Muscle layer of duodenum (tissue), 2 donors: ENCODE measurements at regions not wholly inside any gene's neighbourhood (a gene's known extent, or its start where the extent isn't known, plus 50 kb on each side); places are given as distances from the start of the nearest gene placed in this dataset.

Source experiments
- H3K27ac ChIP-seq: one replicate; pipeline ENCODE4 v1.7.0; 2013; ENCODE audit warnings: mild to moderate bottlenecking, low read length
- H3K27me3 ChIP-seq: one replicate; pipeline ENCODE4 v1.7.0; 2013; ENCODE audit warnings: low read depth, mild to moderate bottlenecking, control low read depth, low read length
- H3K36me3 ChIP-seq, 2 donors: one replicate each; pipeline ENCODE4 v1.7.0; 2013; ENCODE audit warnings: low read length in 2 of 2, control low read depth in 1 of 2, mild to moderate bottlenecking in 1 of 2; ENCODE audit not compliant: insufficient read depth in 2 of 2, control insufficient read depth in 1 of 2
- H3K4me1 ChIP-seq, 2 donors: one replicate each; pipeline ENCODE4 v1.7.0; 2013; ENCODE audit warnings: low read length in 2 of 2, mild to moderate bottlenecking in 2 of 2, control low read depth in 1 of 2, moderate library complexity in 1 of 2; ENCODE audit not compliant: insufficient read depth in 2 of 2, control insufficient read depth in 1 of 2
- H3K4me3 ChIP-seq, 2 donors: one replicate each; pipeline ENCODE4 v1.7.0; 2013; ENCODE audit warnings: low read length in 2 of 2, low read depth in 1 of 2, mild to moderate bottlenecking in 1 of 2
- H3K9me3 ChIP-seq, 2 donors: one replicate each; pipeline ENCODE4 v1.7.0; 2013; ENCODE audit warnings: low read length in 2 of 2, control low read depth in 1 of 2, mild to moderate bottlenecking in 1 of 2; ENCODE audit not compliant: control insufficient read depth in 1 of 2
- donor health status: healthy.

DNA sequence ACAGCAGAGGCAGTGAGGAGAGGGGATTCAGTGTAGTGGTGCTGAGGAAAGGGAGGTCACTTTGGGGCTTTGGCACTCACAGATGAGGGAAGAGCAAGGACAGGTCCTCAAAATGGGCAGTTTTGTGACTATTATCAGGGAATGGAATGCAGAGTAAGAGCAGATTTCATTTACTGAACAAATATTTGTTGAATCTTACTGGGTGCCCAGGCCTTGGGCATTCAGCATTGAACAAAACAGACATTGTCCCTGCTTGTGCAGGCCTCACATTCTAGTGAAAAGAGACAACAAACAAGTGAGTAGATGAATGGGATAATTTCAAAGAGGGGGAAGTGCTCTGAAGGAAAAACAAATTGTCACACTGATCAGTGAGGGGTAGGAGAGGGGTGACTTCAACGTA is 404.1 kb downstream of the DMRT2 start:
- no peaks in the 10 kb centered on the region for H3K27me3 ChIP-seq
- H3K36me3 ChIP-seq, result no peaks in the 10 kb centered on the region
- H3K27ac ChIP-seq, result no peak overlapping the region
- no peaks in the 10 kb centered on the region for H3K4me1 ChIP-seq
- H3K4me3 ChIP-seq, result no peak overlapping the region
- H3K9me3 ChIP-seq, result no peaks in the 10 kb centered on the region

GRCh38 chr9:1454616-1455347 is 404.6 kb downstream of the DMRT2 start:
- no peak overlapping the region for H3K27ac ChIP-seq

GRCh38 chr9:1455766-1456165 is 405.6 kb downstream of the DMRT2 start:
- no peaks in the 10 kb centered on the region for H3K9me3 ChIP-seq

More at GRCh38 chr9:1454616-1455347, 404.6 kb downstream of the DMRT2 start:
- Histone ChIP-seq H3K9me3 (no peaks in the 10 kb centered on the region), H3K27me3 (no peaks in the 10 kb centered on the region), H3K4me3 (no peak overlapping the region), H3K4me1 (no peaks in the 10 kb centered on the region), H3K36me3 (no peaks in the 10 kb centered on the region)

DNA sequence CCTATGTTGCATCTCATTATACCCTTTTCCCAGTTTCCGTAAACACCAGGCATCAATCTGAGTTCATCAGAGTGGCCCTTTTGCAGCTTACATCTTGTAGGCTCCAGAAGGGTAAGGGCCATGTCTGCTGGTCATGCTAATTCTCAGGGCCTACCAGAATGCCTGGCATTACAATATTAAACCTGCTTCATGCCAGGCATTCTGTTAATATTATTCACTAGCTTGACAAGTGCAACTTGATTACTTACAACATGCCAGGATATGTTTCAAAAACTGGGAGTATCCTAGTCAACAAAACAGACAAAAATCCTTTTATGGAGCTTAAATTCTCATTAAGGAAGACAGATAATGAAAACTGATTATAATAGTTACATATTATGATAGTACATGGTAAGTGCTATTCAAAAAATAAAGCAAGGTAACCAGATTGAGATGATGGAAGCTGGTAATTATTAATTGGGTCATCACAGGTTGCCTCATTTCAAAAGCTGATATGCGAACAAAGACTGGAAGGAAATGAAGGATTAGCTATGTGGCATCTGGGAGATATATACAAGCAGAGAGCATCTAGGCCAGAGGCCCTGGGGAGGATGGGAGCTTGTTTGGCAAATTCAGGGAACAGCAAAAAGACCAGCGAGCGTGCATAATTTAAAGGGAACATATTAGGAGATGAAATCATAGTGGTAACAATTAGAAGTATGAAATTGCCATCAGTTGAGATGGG is 406.3 kb downstream of the DMRT2 start:
- no peak overlapping the region for H3K4me3 ChIP-seq
- H3K36me3 ChIP-seq, result no peaks in the 10 kb centered on the region
- no peak overlapping the region for H3K27ac ChIP-seq
- no peaks in the 10 kb centered on the region for H3K9me3 ChIP-seq
- no peaks in the 10 kb centered on the region for H3K4me1 ChIP-seq
- H3K27me3 ChIP-seq, result no peaks in the 10 kb centered on the region

More at GRCh38 chr9:1455766-1456165, 405.6 kb downstream of the DMRT2 start:
- H3K4me3 ChIP-seq, result no peak overlapping the region
- H3K36me3 ChIP-seq, result no peaks in the 10 kb centered on the region
- H3K27ac ChIP-seq, result no peak overlapping the region
- no peaks in the 10 kb centered on the region for H3K27me3 ChIP-seq
- H3K4me1 ChIP-seq, result no peaks in the 10 kb centered on the region

DNA sequence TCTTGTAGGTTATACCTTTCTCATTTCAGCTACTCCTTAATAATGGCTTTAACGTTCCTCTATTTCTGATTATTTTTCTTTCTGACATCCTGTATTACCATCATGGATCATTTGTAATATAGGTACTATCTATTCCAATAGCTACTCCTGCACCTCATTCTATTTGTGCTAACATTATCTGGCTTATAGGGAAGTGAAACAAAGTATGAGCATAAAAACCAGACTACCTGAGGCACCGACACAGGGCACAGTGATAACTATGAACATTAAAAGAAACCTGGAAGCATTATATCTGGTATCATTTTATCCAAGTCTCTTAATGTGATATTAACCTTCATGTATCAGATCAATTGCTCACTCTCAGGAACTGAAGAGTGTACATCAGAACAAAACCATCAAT is 407.3 kb downstream of the DMRT2 start:
- Histone ChIP-seq H3K4me3 (no peak overlapping the region), H3K9me3 (no peaks in the 10 kb centered on the region), H3K4me1 (no peaks in the 10 kb centered on the region), H3K36me3 (no peaks in the 10 kb centered on the region), H3K27ac (no peak overlapping the region), H3K27me3 (no peaks in the 10 kb centered on the region)

DNA sequence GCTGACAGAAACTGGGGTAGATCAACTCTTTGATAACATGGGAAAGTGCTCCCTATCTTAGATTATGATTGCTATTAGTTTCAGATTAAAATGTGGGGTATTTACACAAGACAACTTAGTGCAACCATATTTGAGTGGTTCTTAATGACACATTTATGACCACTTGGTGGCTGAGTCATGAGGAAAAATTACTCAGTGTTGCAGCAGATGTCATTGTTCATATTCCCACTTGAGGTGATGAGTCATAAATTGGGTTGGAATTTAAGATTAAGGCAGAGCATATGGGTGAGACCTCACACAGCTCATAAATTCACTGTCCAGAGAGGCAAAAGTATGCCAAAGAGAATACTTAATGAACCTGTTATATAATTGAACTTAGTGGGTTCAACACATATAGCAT is 408.3 kb downstream of the DMRT2 start:
- no peak overlapping the region for H3K4me3 ChIP-seq
- no peaks in the 10 kb centered on the region for H3K36me3 ChIP-seq
- no peak overlapping the region for H3K27ac ChIP-seq
- H3K4me1 ChIP-seq, result no peaks in the 10 kb centered on the region
- H3K9me3 ChIP-seq, result no peaks in the 10 kb centered on the region
- no peaks in the 10 kb centered on the region for H3K27me3 ChIP-seq

DNA sequence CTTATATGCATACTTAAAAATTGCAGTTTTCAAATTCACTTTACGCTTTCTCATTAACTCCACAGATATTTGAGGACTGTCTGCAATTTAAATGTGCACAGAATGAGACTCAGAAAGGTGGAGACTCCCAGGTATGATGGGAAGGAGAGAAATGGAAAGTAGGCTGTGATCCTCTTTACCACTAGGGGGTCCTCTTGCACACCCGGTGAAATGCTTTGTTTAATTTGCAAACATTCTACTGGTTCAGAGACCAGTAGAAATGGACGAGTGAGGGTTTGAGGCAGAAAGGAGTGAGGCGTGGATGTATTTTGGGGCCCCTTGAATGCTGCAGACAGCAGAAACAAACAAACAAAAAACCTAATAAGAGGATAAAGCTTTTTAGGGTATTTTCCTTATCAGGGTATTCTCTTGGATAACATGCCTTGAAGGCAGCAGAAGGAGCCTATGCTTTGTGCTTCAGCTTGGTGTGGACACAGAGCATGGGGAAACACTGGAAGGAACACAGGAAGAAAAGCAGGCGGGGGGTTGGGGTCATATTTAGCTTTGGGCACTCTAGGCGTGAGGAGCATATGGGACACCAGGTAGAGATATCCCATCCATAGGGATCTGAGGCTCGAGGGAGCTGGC is 410.1 kb downstream of the DMRT2 start:
- H3K27ac ChIP-seq, result no peak overlapping the region
- no peaks in the 10 kb centered on the region for H3K4me1 ChIP-seq
- no peaks in the 10 kb centered on the region for H3K27me3 ChIP-seq
- H3K4me3 ChIP-seq, result no peak overlapping the region
- H3K9me3 ChIP-seq, result no peaks in the 10 kb centered on the region
- H3K36me3 ChIP-seq, result no peaks in the 10 kb centered on the region

DNA sequence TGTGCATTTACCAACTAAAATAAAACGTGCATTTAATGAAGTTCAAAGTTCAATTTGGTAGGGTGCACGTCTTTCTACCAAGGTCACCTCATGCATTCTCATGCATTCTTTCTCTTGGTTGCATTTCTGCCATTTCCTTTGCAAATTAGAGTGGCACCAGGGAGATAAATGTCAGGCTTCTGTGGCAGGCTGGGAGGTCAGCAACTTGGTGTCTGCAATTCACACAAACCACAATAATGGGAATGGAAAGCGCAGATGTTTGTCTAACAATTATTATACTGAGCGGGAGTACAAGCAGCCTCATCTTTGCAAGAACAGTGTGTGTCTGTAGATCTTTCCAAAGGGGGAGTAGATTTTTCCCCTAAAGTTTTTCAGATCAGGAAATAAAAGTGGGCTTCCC is 411.7 kb downstream of the DMRT2 start:
- H3K4me3 ChIP-seq, result no peak overlapping the region

DNA sequence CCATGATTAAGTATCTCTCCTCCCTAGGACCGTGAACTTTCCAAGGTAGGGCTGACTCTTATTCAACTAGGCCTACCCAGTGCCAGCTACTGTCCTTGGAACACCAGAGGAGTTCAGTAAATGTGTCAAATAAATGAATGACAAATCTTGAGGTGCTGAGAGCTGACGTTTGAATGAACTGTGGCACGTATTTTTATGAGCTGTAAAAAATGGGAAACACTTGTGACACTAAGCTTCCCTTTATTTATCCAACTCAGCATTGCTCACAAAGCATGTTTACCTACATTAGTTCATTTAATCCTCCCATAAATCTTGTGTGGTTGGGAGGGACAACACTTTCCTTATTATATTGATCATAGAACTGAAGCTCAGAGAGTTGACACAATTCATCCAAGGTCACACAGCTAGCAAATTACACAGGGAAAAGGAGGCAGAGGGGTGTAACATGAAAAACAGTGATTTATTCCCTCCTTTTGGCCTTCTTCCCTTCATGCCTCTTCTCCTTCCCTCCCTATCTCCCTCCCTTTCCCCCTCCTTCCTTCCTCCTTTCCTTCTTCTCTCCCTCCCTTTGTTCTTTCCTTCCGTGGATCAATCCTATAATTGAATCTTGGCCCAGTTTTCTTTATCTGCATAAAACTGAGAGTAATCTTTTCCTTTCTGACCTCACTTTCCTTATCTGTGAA is 412.6 kb downstream of the DMRT2 start:
- no peak overlapping the region for H3K4me3 ChIP-seq
- H3K27me3 ChIP-seq, result no peaks in the 10 kb centered on the region
- no peak overlapping the region for H3K27ac ChIP-seq
- H3K9me3 ChIP-seq, result no peaks in the 10 kb centered on the region
- no peaks in the 10 kb centered on the region for H3K36me3 ChIP-seq
- no peaks in the 10 kb centered on the region for H3K4me1 ChIP-seq

More for the DNA sequence above, 411.7 kb downstream of the DMRT2 start:
- H3K36me3 ChIP-seq, result no peaks in the 10 kb centered on the region
- H3K4me1 ChIP-seq, result no peaks in the 10 kb centered on the region
- no peaks in the 10 kb centered on the region for H3K9me3 ChIP-seq
- H3K27ac ChIP-seq, result no peak overlapping the region
- H3K27me3 ChIP-seq, result no peaks in the 10 kb centered on the region

DNA sequence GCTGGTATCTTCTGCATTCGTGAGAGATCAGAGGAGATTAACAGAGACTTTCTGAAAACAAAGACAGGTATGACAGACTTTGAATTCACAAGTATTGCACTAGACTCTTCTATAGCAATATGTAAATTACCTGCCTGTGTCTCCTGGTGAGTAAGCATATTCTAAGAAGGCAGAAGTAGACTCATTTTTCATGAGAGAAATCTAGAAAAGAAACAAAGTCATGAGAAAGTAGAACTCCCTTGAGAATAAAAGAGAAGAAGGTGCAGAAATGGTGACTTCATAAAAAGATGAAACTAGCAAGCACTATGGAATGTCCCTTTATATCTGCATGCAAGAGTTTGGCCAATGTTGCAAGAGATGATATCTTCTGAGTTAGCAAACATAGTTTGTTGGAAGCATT is 419.8 kb downstream of the DMRT2 start:
- Histone ChIP-seq H3K4me1 (no peaks in the 10 kb centered on the region), H3K36me3 (no peaks in the 10 kb centered on the region), H3K27ac (no peak overlapping the region), H3K4me3 (no peak overlapping the region), H3K27me3 (no peaks in the 10 kb centered on the region), H3K9me3 (no peaks in the 10 kb centered on the region)

- no peak overlapping the region for H3K27ac ChIP-seq
- H3K4me1 ChIP-seq, result no peaks in the 10 kb centered on the region
- H3K27me3 ChIP-seq, result no peaks in the 10 kb centered on the region
- H3K36me3 ChIP-seq, result no peaks in the 10 kb centered on the region
- H3K9me3 ChIP-seq, result no peaks in the 10 kb centered on the region
- no peak overlapping the region for H3K4me3 ChIP-seq
Measured at GRCh38 chr9:1473956-1474634, 423.9 kb downstream of the DMRT2 start.
